Hematopoietic multipotent progenitor cell treated with erythropoietin and hydrocortisone succinate and interleukin-3 and kit ligand, for 6 days (in vitro differentiated cells): ENCODE measurements at regions not wholly inside any gene's neighbourhood (a gene's known extent, or its start where the extent isn't known, plus 50 kb on each side); places are given as distances from the start of the nearest gene placed in this dataset.

Experiments
- DNase-seq: peaks from one replicate; pipeline ENCODE4 v3.0.0-alpha.2; 2015

DNA sequence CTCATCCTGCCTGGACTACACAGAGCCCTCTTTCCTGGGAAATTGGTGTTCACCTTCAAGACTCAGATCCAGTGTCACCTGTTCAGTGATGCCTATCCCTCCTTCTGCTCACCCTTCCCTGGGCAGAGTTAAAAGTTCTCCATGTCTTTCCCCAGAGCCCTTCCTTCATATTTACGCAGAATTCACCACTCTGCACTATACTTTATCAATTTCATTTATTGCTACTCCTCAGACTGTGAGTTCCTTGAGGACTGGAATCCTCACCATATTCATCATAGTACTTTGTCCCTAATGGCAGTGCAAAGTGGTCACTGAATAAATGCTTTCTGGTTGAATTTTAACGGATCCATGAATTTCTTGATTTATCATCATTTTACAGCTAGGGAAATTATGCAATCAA lies 300.0 kb downstream of the CHRM3 start:
- DNase-seq: no peak

GRCh38 chr1:239696317-239696716 lies 309.9 kb downstream of the CHRM3 start:
- no peak for DNase-seq

- no peak for DNase-seq
These were observed 314.3 kb downstream of the CHRM3 start for GRCh38 chr1:239700667-239701066.

GRCh38 chr1:239703075-239703474 lies 316.7 kb downstream of the CHRM3 start:
- no peak for DNase-seq

DNA sequence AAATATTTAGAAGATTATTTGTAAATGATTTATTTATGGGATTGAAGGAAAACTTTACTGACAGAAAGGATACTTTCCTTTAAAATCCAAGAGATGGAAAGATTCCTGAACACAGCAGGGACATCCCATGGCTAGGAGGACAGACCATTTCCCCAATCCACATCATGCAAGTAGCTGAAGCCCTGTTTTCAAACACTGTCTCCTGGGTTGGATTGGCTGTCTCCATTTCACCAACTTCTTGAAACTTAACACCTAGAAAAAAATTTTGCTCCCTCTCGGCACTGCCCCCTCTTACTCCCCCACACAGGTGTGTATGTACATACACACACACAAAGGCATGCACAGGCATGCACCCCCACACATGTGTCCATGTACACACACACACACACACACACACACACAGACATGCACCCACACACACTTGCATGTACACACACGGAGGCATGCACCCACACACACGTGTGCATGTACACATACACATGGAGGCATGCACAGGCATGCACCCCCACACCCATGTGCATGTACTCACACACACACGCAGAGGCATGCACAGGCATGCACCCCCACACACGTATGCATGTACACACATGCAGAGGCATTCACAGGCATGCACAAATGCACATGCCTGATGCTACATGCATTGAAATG lies 320.0 kb downstream of the CHRM3 start:
- no peak for DNase-seq

- DNase-seq: no peak
These were observed 321.2 kb downstream of the CHRM3 start for GRCh38 chr1:239707615-239708014.

DNA sequence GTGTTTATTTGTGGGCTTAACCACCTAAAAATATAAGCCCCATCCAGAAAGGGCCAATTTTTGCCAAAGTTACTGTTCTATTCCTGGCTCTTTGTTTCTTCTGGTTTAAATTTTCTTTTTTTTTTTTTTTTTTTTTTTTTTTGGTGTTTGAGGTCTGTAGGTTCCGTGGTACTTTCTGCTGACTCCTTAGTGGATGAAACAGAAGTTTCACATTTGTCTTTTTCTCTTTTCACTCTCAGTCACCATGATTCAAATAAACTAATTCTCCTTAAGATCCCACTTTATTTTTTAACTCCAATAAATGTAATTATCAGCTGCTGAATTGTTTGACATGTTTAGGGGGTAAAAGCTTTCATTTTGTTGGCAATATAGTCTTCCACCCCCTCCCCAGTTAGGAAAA lies 322.3 kb downstream of the CHRM3 start:
- no peak for DNase-seq

DNA sequence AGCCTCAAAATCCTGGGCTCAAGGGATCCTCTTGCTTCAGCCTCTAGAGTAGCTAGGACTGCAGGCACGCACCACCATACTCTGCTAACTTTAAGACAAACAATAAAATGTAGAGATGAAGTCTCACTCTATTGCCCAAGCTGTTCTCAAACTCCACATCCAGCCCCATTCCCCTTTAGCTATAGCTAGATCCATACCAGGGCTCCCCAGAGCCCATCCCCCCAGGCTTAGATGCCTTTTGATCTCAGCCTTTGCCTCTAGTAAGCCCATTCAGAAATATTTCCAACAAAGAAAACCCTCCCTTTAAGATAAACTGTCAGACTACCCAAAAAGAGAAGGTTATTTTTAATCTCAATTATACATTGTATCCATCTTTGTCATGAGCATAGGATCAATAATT lies 325.4 kb downstream of the CHRM3 start:
- no peak for DNase-seq

GRCh38 chr1:239717097-239717917 lies 330.9 kb downstream of the CHRM3 start:
- DNase-seq: peak; percentile 47

DNA sequence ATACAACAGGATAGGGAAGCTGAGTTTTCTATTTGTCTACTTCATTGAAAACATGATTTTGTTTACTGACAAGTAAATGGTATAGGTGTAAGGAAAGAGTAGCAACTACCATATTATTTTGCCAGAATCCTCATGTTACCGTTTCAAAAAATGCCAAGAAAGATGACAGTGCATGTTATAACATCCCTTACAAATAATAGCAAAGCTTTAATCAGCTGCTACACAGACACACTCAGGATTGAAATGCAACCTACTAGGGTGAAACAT lies 331.5 kb downstream of the CHRM3 start:
- peak; percentile 9 for DNase-seq

- DNase-seq: peak; percentile 36
These were observed 332.2 kb downstream of the CHRM3 start for GRCh38 chr1:239718571-239718970.

- peak; percentile 75 for DNase-seq
These were observed 332.7 kb downstream of the CHRM3 start for GRCh38 chr1:239718997-239719628.

GRCh38 chr1:239719642-239720258 lies 333.4 kb downstream of the CHRM3 start:
- DNase-seq: peak; percentile 85

GRCh38 chr1:239722035-239722434 lies 335.7 kb downstream of the CHRM3 start:
- DNase-seq: no peak

DNA sequence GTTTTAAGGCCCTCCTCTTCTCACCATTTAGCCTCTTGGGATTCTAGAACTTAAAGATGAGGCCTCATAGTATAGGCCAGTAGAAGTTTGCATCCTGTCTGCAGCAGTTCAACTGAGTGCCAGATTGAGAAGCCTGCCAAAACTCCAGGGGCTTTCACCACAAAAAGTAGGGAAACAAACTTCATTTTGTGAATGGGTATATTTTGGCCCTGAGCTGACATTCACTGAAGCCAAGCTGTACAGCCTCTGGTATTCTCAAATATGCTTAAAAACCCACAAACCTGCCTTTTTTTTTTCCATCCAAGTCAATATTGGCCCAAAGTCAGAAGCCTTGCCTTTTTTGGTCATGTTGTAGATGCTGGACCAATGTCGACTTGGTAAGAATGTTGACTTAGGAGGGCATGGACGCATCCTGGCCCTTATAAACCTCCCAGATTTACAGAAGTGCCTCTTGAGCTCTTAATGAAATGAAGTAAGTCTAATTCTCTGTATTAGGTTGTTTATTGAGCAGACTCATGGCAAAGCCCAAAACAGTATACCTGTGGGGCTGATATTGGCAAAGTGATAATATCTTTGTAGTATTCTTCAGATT lies 337.5 kb downstream of the CHRM3 start:
- no peak for DNase-seq

GRCh38 chr1:239725371-239725770 lies 339.0 kb downstream of the CHRM3 start:
- DNase-seq: no peak

GRCh38 chr1:239725933-239726332 lies 339.6 kb downstream of the CHRM3 start:
- no peak for DNase-seq

DNA sequence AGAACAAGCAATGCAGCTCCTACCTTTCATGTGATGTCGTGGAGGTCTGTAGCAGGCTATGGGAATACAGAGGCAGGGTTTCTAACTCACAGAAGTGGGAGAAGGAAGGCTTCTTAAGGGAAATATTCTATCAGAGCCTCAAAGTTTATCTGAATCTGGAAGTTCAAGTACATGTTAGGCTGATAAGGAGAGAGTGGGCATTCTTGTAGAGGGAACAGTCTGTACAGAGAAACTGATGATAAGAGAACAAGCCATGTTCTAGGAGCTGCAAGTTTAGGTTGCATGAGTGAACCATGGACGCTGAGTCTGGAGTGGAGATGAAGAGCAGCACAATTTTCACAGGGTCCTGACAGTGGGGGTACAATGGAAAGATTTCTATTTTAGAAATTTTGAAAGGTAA lies 344.0 kb downstream of the CHRM3 start:
- DNase-seq: peak; percentile 11

DNA sequence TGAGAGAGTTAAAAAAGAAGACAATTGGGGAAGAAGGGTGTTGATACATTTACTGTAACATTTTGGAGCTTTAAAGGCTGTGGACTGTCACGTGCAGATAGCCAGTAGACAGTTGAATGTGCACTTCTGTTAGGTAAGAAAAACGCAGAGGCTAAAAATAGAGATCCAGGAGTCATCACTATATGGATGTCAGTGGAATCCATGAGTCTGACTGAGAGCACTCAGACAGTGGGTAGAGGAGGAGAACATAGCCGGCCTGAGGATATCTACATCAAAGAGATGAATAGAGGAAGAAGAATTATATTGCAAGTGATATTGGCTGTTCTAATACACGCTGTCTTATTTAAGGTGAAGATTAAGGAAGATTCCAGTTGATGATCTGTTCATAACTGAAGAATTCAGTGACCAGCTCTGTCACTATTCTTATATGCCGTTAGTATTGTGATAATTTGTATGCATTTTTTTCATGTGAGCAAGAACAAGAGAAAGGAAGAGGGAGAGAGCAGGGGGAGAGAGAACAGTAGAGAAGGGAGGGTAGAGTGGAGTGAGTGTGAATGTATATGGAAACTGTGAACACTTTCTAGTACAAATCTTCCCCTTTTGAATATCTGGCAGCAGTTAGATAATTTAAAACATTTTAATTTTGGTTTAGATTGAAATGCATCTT lies 344.8 kb downstream of the CHRM3 start:
- DNase-seq: no peak

GRCh38 chr1:239732770-239733169 lies 346.4 kb downstream of the CHRM3 start:
- DNase-seq: no peak

DNA sequence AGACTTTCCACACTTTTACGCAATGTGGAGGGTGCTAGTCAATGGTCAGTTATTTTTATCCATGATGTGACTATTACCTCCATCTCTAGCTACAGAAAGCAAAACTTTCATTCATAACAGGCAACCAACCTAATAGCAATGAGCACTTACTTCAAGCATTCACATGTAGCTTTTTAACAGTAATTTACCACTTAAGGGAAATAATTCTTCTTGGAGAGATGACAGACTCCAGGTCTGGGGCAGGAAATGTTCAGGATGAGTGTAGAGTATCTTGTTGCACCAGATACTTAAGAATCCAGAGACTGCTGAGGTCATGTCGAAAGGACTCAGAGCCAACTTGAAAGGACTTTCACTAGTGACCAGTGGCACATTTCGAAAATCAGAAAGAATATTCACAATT lies 347.6 kb downstream of the CHRM3 start:
- no peak for DNase-seq

DNA sequence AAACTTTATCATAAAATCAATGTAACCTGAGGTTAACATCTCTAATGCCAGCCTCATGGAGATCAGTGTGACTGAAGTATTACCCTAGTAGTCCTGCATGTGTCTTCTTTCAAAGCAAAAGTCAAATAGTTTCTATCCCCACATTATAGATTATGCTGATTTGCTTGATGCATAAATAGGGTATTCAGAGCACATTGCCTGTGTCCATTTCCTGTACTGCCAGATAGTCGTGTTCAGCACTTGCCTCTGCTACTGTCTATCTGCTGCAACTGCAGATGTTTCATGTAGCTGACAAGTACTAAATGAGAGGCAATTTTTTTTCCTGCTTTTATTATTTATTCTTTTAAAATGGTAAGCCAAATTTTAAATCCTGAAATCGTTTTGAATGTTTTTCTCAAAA lies 348.7 kb downstream of the CHRM3 start:
- peak; percentile 24 for DNase-seq

GRCh38 chr1:239736479-239736878 lies 350.1 kb downstream of the CHRM3 start:
- no peak for DNase-seq
